ENCODE measurements at regions not wholly inside any gene's neighbourhood (a gene's known extent, or its start where the extent isn't known, plus 50 kb on each side); places are given as distances from the start of the nearest gene placed in this dataset.

DNA sequence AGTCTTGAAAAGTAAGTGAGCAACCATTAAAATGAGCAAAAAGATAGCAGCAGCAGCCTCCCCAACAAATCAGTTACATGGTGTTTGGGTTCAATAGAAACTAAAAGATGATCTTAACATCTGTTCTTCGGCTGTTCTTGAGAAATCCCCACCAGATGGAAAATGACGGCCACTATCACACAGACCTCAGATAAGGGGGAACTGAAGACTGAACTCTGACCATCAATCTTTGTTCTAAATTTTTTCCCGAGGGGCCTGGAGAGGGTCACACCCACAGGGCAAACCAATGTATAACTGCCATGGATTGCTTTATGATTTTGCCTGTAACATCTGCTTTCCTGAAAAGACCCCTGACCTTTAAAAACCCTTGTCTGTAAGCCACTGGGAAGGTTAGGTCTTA is 624.8 kb upstream of the KIRREL3 start:
- TF ChIP-seq, protein P1, sequence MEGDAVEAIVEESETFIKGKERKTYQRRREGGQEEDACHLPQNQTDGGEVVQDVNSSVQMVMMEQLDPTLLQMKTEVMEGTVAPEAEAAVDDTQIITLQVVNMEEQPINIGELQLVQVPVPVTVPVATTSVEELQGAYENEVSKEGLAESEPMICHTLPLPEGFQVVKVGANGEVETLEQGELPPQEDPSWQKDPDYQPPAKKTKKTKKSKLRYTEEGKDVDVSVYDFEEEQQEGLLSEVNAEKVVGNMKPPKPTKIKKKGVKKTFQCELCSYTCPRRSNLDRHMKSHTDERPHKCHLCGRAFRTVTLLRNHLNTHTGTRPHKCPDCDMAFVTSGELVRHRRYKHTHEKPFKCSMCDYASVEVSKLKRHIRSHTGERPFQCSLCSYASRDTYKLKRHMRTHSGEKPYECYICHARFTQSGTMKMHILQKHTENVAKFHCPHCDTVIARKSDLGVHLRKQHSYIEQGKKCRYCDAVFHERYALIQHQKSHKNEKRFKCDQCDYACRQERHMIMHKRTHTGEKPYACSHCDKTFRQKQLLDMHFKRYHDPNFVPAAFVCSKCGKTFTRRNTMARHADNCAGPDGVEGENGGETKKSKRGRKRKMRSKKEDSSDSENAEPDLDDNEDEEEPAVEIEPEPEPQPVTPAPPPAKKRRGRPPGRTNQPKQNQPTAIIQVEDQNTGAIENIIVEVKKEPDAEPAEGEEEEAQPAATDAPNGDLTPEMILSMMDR (IDR thresholded peaks at IDR 0.05; ENCODE audit: insufficient read depth, missing control alignments), result no peak
- DNase-seq (ENCODE audit: insufficient read length, low spot score) (no peak), FAIRE-seq (no peak)

DNA sequence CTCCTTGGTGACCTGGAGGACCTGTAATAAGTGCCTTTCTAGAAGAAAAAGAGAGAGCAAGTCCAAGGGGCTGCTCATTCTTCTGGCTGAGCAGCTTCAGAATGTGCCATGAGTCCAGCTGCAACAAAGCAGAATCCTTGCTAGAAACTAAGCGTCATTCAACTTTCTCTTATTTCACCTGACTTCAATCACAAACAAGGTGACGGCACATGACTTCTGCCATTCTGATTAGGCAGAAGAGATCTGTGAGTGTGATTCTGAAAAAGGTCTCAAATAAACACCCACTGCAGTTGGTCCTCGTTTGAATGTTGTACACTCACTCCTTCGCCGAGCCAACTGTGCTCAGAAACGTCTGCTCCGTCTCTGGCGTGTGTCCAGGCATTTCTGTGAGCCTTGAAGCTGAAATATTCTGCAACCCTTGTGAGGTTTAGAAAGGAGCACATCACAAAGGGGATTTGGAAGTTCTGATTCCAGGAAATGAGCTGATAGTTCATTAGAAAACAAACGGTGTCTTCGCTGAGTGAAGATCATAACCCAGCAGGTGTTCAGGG is 623.8 kb upstream of the KIRREL3 start:
- TF ChIP-seq, protein P1 (IDR thresholded peaks at IDR 0.05; ENCODE audit: insufficient read depth, missing control alignments), result no peak
- no peak for DNase-seq (ENCODE audit: insufficient read length, low spot score)

DNA sequence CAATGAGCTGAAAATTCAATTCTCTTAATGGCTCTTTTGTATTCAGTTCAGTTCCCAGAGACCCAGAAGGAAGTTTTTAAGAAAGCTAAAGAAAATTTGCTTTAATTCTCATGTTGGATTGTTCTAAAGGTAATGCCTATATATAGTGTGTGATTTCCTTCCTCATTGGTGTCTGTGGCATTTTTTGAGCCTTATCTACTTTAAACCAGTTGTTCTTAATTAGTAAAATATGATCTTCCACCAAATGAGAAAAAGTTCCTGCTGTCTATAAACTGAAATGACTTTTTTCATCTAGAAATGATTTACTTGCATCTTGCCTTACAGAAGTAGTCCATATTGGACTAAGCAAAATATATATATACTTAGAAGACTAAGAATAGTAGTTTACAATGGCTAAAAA is 622.1 kb upstream of the KIRREL3 start:
- TF ChIP-seq, protein P1 (IDR thresholded peaks at IDR 0.05; ENCODE audit: insufficient read depth, missing control alignments), result no peak
- DNase-seq (ENCODE audit: insufficient read length, low spot score), result no peak
- no peak for FAIRE-seq

More for the DNA sequence above, 623.8 kb upstream of the KIRREL3 start:
- FAIRE-seq, result no peak

DNA sequence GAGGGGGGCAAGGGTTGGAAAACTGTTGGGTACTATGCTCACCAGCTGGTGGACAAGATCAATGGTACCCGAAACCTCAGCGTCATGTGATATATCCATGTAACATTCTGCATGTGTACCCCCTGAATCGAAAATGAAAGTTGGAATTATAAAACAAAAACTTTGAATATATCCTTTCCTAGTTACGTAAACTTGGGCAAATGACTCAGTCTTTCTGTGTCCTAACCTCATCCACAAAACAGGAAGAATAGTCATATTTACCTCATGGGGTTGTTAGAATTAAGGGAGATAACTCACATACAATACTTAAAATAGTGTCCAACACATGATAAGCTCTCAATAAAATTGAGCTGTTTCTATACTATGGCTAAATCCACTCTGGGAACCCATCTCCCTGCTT is 620.1 kb upstream of the KIRREL3 start:
- FAIRE-seq (no peak), DNase-seq (ENCODE audit: insufficient read length, low spot score) (no peak)
- TF ChIP-seq, protein P1 (IDR thresholded peaks at IDR 0.05; ENCODE audit: insufficient read depth, missing control alignments), result no peak

- DNase-seq (ENCODE audit: insufficient read length, low spot score) (no peak), FAIRE-seq (no peak)
- TF ChIP-seq, protein P1 (IDR thresholded peaks at IDR 0.05; ENCODE audit: insufficient read depth, missing control alignments), result no peak
Observed at GRCh38 chr11:127619946-127620345, 619.4 kb upstream of the KIRREL3 start.

DNA sequence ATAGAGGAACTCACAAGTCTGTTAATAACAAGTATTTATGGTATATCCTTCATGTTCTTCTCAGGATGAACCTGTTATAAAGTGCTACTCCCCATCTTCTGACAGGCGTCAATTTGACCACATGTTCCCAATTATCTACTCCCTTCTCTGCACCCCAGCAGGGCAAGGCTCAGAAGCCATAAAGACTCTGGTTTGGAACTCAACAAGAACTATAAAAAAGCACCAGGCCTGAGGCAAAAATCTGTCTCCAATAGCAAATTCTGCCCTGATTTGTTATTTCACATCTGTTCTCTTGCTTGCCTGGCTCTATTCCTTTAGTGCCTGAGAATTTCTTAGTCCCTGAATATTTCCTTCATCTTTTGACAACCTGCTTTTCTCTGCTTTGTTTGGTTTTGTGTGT is 618.2 kb upstream of the KIRREL3 start:
- FAIRE-seq (no peak), DNase-seq (ENCODE audit: insufficient read length, low spot score) (no peak)
- TF ChIP-seq, protein P1 (IDR thresholded peaks at IDR 0.05; ENCODE audit: insufficient read depth, missing control alignments), result no peak

DNA sequence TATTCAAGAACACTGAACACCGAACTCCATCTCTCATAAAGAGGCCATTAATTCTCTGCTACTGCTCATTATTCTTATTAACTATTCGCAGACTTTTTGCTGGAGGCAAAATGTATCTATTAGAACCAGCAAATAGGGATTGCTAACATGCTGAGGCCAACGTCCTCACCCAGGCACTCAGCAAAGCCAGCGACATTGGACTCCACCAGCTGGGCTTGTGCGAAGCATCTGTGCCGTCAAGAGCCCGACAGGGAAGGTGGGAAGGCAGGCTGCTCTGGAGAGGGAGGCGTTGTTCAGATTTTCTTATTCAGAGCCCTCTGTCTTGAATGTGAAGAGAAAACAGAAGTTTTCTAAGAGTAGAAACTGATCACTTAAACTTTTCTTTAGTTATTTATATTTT is 615.6 kb upstream of the KIRREL3 start:
- TF ChIP-seq, protein P1 (IDR thresholded peaks at IDR 0.05; ENCODE audit: insufficient read depth, missing control alignments), result no peak
- FAIRE-seq, result no peak
- DNase-seq (ENCODE audit: insufficient read length, low spot score), result no peak
